ENCODE measurements at regions not wholly inside any gene's neighbourhood (a gene's known extent, or its start where the extent isn't known, plus 50 kb on each side); places are given as distances from the start of the nearest gene placed in this dataset.

DNA sequence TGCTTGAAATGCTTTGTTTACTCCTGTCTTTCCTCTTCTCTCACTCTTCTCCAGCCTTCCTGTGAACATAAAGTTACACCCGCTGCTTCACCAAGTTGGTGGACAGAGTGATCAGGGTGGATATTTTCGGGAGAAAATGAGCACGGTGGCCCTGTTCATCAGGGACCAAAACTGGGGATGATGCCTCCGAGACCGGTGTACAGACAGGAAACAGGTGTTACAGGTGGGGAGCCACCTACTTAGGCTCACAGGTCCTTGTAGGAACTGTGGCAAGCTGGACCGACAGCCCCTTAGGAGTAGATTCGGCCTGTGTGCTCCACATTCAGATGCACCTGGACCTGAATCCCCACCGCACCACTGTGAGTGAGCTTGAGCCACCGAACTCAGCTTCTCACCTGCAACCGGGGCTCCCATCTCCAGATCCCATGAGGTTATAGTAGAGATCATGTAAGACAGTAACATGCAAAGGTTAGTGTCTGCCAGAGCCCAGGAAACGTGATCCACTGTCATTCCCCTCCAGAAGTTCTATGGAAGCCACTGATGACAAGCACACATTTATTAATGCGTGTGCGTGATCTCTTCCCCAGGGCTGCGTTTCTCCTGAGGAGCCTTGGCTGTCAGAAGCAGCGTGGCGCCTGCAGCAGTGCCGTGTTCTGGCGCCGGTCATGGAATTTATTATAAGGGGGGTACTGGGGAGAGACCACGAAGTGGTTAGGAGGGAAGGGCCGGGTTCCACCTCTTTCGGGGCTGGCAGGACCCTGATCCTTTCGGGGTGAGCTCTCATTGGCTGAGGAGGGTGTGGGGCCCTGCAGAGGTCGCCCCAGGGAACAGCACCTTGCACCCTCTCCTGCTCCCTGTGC lies 94.2 kb downstream of the ERMARD start:
- ATAC-seq = no peak
- TF ChIP-seq CTCF (IDR thresholded peaks at IDR 0.05) (no peak), POLR2A (IDR thresholded peaks at IDR 0.05) (no peak)
- Histone ChIP-seq H3K9me3 (no peaks in the 10 kb centered on the region), H3K4me1 (peaks cover 0 to 1% (median 0%) of the 10 kb centered on the region in 12 donors), H3K27ac (no peak overlapping the region), H3K4me3 (no peak overlapping the region), H3K36me3 (no peaks in the 10 kb centered on the region), H3K27me3 (peaks cover 0 to 3% (median 0%) of the 10 kb centered on the region in 9 donors)
- peak in 1 of 5 donors; percentile 10 for DNase-seq
- 86 to 91% (median 90%) methylated on average over 23 to 24 of the region's 24 CpGs for WGBS, 4 donors
- intact Hi-C loops (cut with DNase I) = loop anchor here in 2 of 10 donors (5.0 to 10.0 kb wide), 2 partner anchors 62 to 69 kb away; no protein-coding TSS in a partner anchor

- Histone ChIP-seq H3K4me3 (no peak overlapping the region), H3K36me3 (no peaks in the 10 kb centered on the region), H3K27ac (no peak overlapping the region), H3K9me3 (no peaks in the 10 kb centered on the region), H3K27me3 (peaks cover 0 to 3% (median 0%) of the 10 kb centered on the region in 9 donors), H3K4me1 (no peaks in the 10 kb centered on the region)
- ATAC-seq = no peak
- intact Hi-C loops (cut with DNase I) = loop anchor here in 2 of 10 donors (5.0 to 10.0 kb wide), 2 partner anchors 62 to 70 kb away; no protein-coding TSS in a partner anchor
- DNase-seq = peak in 1 of 5 donors; percentile 5
- TF ChIP-seq CTCF (IDR thresholded peaks at IDR 0.05) (no peak), POLR2A (IDR thresholded peaks at IDR 0.05) (no peak)
- 79 to 84% (median 80%) methylated on average over 8 to 9 of the region's 9 CpGs for WGBS, 4 donors
Observed at GRCh38 chr6:169844946-169845345, 93.5 kb downstream of the ERMARD start.

DNA sequence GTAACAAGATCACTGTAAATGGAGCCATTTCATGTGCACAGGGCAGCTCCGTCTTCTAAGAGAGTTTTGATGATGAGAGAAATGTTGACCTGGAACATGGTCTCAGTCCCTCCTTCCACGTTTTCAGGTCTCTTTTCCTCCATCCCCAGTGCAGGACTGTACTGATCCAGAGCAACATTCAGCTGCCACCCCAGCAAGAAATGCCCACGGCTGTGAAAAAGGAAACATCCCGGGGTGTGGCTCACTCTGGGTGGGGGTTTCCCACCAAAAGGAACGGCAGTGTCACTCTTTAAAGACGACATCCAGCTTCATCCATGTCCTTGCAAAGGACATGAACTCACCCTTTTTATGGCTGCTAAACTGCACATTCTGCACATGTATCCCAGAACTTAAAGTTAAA lies 92.6 kb downstream of the ERMARD start:
- Histone ChIP-seq H3K27me3 (peaks cover 0 to 4% (median 0%) of the 10 kb centered on the region in 9 donors), H3K4me1 (no peaks in the 10 kb centered on the region), H3K4me3 (no peak overlapping the region), H3K36me3 (no peaks in the 10 kb centered on the region), H3K27ac (no peak overlapping the region), H3K9me3 (no peaks in the 10 kb centered on the region)
- no peak for ATAC-seq
- TF ChIP-seq CTCF (IDR thresholded peaks at IDR 0.05) = no peak
- no peak for TF ChIP-seq POLR2A (IDR thresholded peaks at IDR 0.05)
- intact Hi-C loops (cut with DNase I) = loop anchor here in 1 of 10 donors (10.0 kb wide), 1 partner anchor 71 kb away; no protein-coding TSS in a partner anchor
- DNase-seq = no peak
- 55 to 64% (median 63%) methylated on average over 6 of the region's 6 CpGs for WGBS, 4 donors

GRCh38 chr6:169843110-169843509 lies 91.7 kb downstream of the ERMARD start:
- 86 to 92% (median 88%) methylated on average over 5 of the region's 5 CpGs for WGBS, 4 donors
- no peak overlapping the region for H3K27ac ChIP-seq
- no peaks in the 10 kb centered on the region for H3K36me3 ChIP-seq
- TF ChIP-seq CTCF (IDR thresholded peaks at IDR 0.05) = no peak
- TF ChIP-seq POLR2A (IDR thresholded peaks at IDR 0.05) = no peak
- no peaks in the 10 kb centered on the region for H3K9me3 ChIP-seq
- no peak overlapping the region for H3K4me3 ChIP-seq
- peaks cover 0 to 12% (median 0%) of the 10 kb centered on the region in 9 donors for H3K27me3 ChIP-seq
- peaks cover 0 to 6% (median 0%) of the 10 kb centered on the region in 12 donors for H3K4me1 ChIP-seq
- ATAC-seq (no peak), DNase-seq (no peak)
- intact Hi-C loops (cut with DNase I) = loop anchor here in 1 of 10 donors (10.0 kb wide), 1 partner anchor 72 kb away; no protein-coding TSS in a partner anchor
